ENCODE measurements at regions not wholly inside any gene's neighbourhood (a gene's known extent, or its start where the extent isn't known, plus 50 kb on each side); places are given as distances from the start of the nearest gene placed in this dataset.
"Not testable (repeated sequence)": the region's sequence is repeated elsewhere in the genome, so short reads cannot be mapped to it uniquely, and the experiment has no call there.

- DNase-seq (ENCODE audit: extremely low read depth, low read depth, low spot score): no peak
Observed at GRCh38 chr1:91099746-91100621, 78.1 kb upstream of the ZNF644 start.

- no peak for DNase-seq (ENCODE audit: extremely low read depth, low read depth, low spot score)
Observed at GRCh38 chr1:91098299-91098906, 76.6 kb upstream of the ZNF644 start.

GRCh38 chr1:91095321-91095720, 73.5 kb upstream of the ZNF644 start:
- DNase-seq (ENCODE audit: extremely low read depth, low read depth, low spot score): not testable (repeated sequence)

GRCh38 chr1:91092503-91092902, 70.7 kb upstream of the ZNF644 start:
- DNase-seq (ENCODE audit: extremely low read depth, low read depth, low spot score): no peak

GRCh38 chr1:91091812-91092211, 70.0 kb upstream of the ZNF644 start:
- no peak for DNase-seq (ENCODE audit: extremely low read depth, low read depth, low spot score)

GRCh38 chr1:91080650-91081049, 58.8 kb upstream of the ZNF644 start:
- DNase-seq (ENCODE audit: extremely low read depth, low read depth, low spot score): no peak

- no peak for DNase-seq (ENCODE audit: extremely low read depth, low read depth, low spot score)
Observed at GRCh38 chr1:91078859-91079258, 57.0 kb upstream of the ZNF644 start.

- DNase-seq (ENCODE audit: extremely low read depth, low read depth, low spot score): no peak
Observed at GRCh38 chr1:91076834-91077233, 55.0 kb upstream of the ZNF644 start.

GRCh38 chr1:91075233-91076135, 53.6 kb upstream of the ZNF644 start:
- no peak for DNase-seq (ENCODE audit: extremely low read depth, low read depth, low spot score)

GRCh38 chr1:91073299-91073698, 51.5 kb upstream of the ZNF644 start:
- no peak for DNase-seq (ENCODE audit: extremely low read depth, low read depth, low spot score)

GRCh38 chr1:91071838-91072237, 50.0 kb upstream of the ZNF644 start:
- no peak for DNase-seq (ENCODE audit: extremely low read depth, low read depth, low spot score)

All from glomerular endothelial cell (primary cell).